MM.1S (cell line): ENCODE measurements at regions not wholly inside any gene's neighbourhood (a gene's known extent, or its start where the extent isn't known, plus 50 kb on each side); places are given as distances from the start of the nearest gene placed in this dataset.

ENCODE experiments used
- EZH2 ChIP-seq: fragments of 300-600 bp; sonication (generic); optimal IDR thresholded peaks from 2 replicates; pipeline ENCODE3; 2017; ENCODE audit warnings: low read depth, mild to moderate bottlenecking, antibody characterized with exemption, low read length, mixed read lengths
- EZH2phosphoT487 ChIP-seq: fragments of 300-600 bp; sonication (generic); IDR thresholded peaks from 2 replicates; pipeline ENCODE4 v1.6.1; 2018; ENCODE audit warnings: antibody characterized with exemption, low read length
- TF ChIP-seq, protein P1 (sequence below): fragments of 300-600 bp; sonication (generic); IDR thresholded peaks from 2 replicates; pipeline ENCODE4 v1.5.1; 2016; ENCODE audit warnings: antibody characterized with exemption, low read length, mixed read lengths

GRCh38 chr1:47655521-47656300 lies 217.9 kb downstream of the FOXD2 start:
- TF ChIP-seq, protein P1, sequence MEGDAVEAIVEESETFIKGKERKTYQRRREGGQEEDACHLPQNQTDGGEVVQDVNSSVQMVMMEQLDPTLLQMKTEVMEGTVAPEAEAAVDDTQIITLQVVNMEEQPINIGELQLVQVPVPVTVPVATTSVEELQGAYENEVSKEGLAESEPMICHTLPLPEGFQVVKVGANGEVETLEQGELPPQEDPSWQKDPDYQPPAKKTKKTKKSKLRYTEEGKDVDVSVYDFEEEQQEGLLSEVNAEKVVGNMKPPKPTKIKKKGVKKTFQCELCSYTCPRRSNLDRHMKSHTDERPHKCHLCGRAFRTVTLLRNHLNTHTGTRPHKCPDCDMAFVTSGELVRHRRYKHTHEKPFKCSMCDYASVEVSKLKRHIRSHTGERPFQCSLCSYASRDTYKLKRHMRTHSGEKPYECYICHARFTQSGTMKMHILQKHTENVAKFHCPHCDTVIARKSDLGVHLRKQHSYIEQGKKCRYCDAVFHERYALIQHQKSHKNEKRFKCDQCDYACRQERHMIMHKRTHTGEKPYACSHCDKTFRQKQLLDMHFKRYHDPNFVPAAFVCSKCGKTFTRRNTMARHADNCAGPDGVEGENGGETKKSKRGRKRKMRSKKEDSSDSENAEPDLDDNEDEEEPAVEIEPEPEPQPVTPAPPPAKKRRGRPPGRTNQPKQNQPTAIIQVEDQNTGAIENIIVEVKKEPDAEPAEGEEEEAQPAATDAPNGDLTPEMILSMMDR, result no peak
- TF ChIP-seq EZH2 (no peak), EZH2phosphoT487 (no peak)
